ENCODE measurements at regions not wholly inside any gene's neighbourhood (a gene's known extent, or its start where the extent isn't known, plus 50 kb on each side); places are given as distances from the start of the nearest gene placed in this dataset.

DNA sequence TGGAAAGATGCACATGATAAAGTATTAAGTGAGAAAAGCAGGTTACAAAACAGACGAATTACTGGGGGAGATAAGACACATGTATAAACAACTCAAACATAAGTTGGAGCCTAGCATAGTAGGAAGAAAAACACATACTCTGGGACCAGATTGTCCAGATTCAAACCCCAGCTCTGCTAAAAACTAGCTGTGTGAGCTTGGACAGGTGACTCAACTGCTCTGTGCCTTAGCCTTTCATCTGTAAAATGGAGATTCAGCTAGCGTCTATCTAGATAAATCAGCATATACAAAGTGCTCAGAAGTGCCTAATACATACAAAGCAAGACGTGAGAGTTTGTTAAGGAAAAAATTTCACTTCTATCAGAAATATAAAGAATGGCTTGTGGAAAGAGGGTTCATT is 254.0 kb upstream of the POU3F1 start:
- Histone ChIP-seq H3K36me3 (ENCODE audit: control insufficient read depth in 1 of 2, insufficient read depth in 2 of 2, low read length in 2 of 2) (no peaks in the 10 kb centered on the region), H3K4me2 (ENCODE audit: low read length) (no peak overlapping the region), H3K27me3 (ENCODE audit: insufficient read depth, low read length) (no peaks in the 10 kb centered on the region), H2BK120ac (ENCODE audit: insufficient read depth, low read length, poor library complexity) (no peak overlapping the region), H2AFZ (ENCODE audit: insufficient read depth, low read length, poor library complexity) (no peak overlapping the region), H3K23ac (ENCODE audit: low read length) (no peak overlapping the region), H3K79me1 (ENCODE audit: low read length) (no peaks in the 10 kb centered on the region), H3K79me2 (ENCODE audit: control insufficient read depth, insufficient read depth, low read length, poor library complexity) (no peaks in the 10 kb centered on the region), H3K14ac (ENCODE audit: low read length) (no peak overlapping the region), H2AK5ac (ENCODE audit: low read length) (no peak overlapping the region), H3K4ac (ENCODE audit: low read depth, low read length) (no peak overlapping the region), H2BK12ac (ENCODE audit: low read length) (no peak overlapping the region), H4K91ac (ENCODE audit: low read depth, low read length) (no peak overlapping the region), H3K4me1 (ENCODE audit: control insufficient read depth in 1 of 2, insufficient read depth in 2 of 2, low read length in 2 of 2) (no peaks in the 10 kb centered on the region), H4K8ac (ENCODE audit: low read depth, low read length) (no peak overlapping the region), H3K9me3 (ENCODE audit: insufficient read depth, low read depth, low read length) (no peaks in the 10 kb centered on the region), H3K18ac (ENCODE audit: low read length) (no peak overlapping the region), H2BK5ac (ENCODE audit: low read depth, low read length, poor library complexity) (no peak overlapping the region), H3K9ac (ENCODE audit: low read length) (no peak overlapping the region), H4K12ac (ENCODE audit: low read depth, low read length) (no peak overlapping the region), H3K4me3 (ENCODE audit: low read depth, low read length) (no peak overlapping the region), H3K27ac (ENCODE audit: low read depth, low read length) (no peak overlapping the region)
- no peak for DNase-seq
- WGBS (ENCODE audit: extremely low coverage, insufficient coverage, insufficient read length), result no CpG with 5 or more reads among the region's 3 CpGs

DNA sequence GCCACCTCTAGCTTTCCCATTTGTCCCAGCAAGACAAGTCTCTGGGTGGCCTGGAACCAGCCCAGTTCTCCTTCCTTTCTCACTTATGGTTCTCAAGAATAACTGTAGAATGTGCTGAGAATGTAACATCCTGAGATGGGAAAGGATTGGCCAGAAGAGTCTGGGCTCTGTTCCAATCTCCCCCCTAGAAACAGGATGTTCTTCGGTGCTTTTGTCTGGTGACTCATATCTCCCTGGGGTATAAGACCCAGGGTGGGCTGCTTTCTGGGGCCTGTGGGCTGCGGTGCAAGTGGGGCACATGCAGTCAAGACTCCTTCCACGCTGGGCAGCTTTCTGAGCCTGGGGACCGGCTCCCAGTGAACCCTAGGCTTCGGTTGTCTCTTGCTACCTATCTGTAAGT is 251.2 kb upstream of the POU3F1 start:
- Histone ChIP-seq H3K4me2 (ENCODE audit: low read length) (no peak overlapping the region), H3K9me3 (ENCODE audit: insufficient read depth, low read depth, low read length) (peaks cover under 1% of the 10 kb centered on the region)

DNA sequence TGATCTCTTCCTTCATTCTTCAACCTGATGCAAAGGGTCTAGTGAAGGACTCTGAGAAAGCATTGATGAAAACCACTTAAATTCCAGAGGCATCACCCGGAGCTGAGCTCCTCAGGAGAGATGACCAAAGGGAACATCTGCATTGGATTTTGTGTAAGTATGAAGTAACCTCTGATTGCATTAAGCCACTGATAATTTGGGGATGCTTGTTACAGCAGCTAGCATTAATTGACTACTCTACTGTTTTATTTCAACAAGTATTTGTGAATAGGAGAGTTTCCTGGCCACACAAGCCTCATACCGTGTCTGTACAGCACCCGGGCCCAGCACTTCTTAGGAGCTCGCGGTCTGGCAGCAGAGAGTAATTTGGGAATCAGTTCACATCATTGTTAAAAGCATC is 250.7 kb upstream of the POU3F1 start:
- H2BK5ac ChIP-seq (ENCODE audit: low read depth, low read length, poor library complexity), result no peak overlapping the region
- H2BK120ac ChIP-seq (ENCODE audit: insufficient read depth, low read length, poor library complexity), result no peak overlapping the region
- H3K4me3 ChIP-seq (ENCODE audit: low read depth, low read length), result no peak overlapping the region
- no peak overlapping the region for H4K12ac ChIP-seq (ENCODE audit: low read depth, low read length)
- no peak overlapping the region for H3K23ac ChIP-seq (ENCODE audit: low read length)
- H2AFZ ChIP-seq (ENCODE audit: insufficient read depth, low read length, poor library complexity), result no peak overlapping the region
- no peaks in the 10 kb centered on the region for H3K36me3 ChIP-seq (ENCODE audit: control insufficient read depth in 1 of 2, insufficient read depth in 2 of 2, low read length in 2 of 2)
- no peak overlapping the region for H3K14ac ChIP-seq (ENCODE audit: low read length)
- no peak overlapping the region for H3K18ac ChIP-seq (ENCODE audit: low read length)
- H3K9ac ChIP-seq (ENCODE audit: low read length), result no peak overlapping the region
- no CpG with 5 or more reads among the region's 5 CpGs for WGBS (ENCODE audit: extremely low coverage, insufficient coverage, insufficient read length)
- no peak overlapping the region for H3K4me2 ChIP-seq (ENCODE audit: low read length)
- DNase-seq, result no peak
- H3K9me3 ChIP-seq (ENCODE audit: insufficient read depth, low read depth, low read length), result peaks cover 3% of the 10 kb centered on the region
- H3K4me1 ChIP-seq (ENCODE audit: control insufficient read depth in 1 of 2, insufficient read depth in 2 of 2, low read length in 2 of 2), result no peaks in the 10 kb centered on the region
- no peaks in the 10 kb centered on the region for H3K79me2 ChIP-seq (ENCODE audit: control insufficient read depth, insufficient read depth, low read length, poor library complexity)
- no peak overlapping the region for H2AK5ac ChIP-seq (ENCODE audit: low read length)
- no peak overlapping the region for H3K4ac ChIP-seq (ENCODE audit: low read depth, low read length)
- H3K27ac ChIP-seq (ENCODE audit: low read depth, low read length), result no peak overlapping the region
- H4K8ac ChIP-seq (ENCODE audit: low read depth, low read length), result no peak overlapping the region
- no peak overlapping the region for H2BK12ac ChIP-seq (ENCODE audit: low read length)
- H4K91ac ChIP-seq (ENCODE audit: low read depth, low read length), result no peak overlapping the region
- no peaks in the 10 kb centered on the region for H3K79me1 ChIP-seq (ENCODE audit: low read length)
- no peaks in the 10 kb centered on the region for H3K27me3 ChIP-seq (ENCODE audit: insufficient read depth, low read length)

More for the DNA sequence above, 251.2 kb upstream of the POU3F1 start:
- Histone ChIP-seq H3K4me1 (ENCODE audit: control insufficient read depth in 1 of 2, insufficient read depth in 2 of 2, low read length in 2 of 2) (no peaks in the 10 kb centered on the region), H3K14ac (ENCODE audit: low read length) (no peak overlapping the region), H3K79me1 (ENCODE audit: low read length) (no peaks in the 10 kb centered on the region), H3K4me3 (ENCODE audit: low read depth, low read length) (no peak overlapping the region), H3K79me2 (ENCODE audit: control insufficient read depth, insufficient read depth, low read length, poor library complexity) (no peaks in the 10 kb centered on the region), H4K91ac (ENCODE audit: low read depth, low read length) (no peak overlapping the region), H3K9ac (ENCODE audit: low read length) (no peak overlapping the region), H2AK5ac (ENCODE audit: low read length) (no peak overlapping the region), H3K27me3 (ENCODE audit: insufficient read depth, low read length) (no peaks in the 10 kb centered on the region), H4K12ac (ENCODE audit: low read depth, low read length) (no peak overlapping the region), H2BK5ac (ENCODE audit: low read depth, low read length, poor library complexity) (no peak overlapping the region), H2BK12ac (ENCODE audit: low read length) (no peak overlapping the region), H3K36me3 (ENCODE audit: control insufficient read depth in 1 of 2, insufficient read depth in 2 of 2, low read length in 2 of 2) (no peaks in the 10 kb centered on the region), H3K4ac (ENCODE audit: low read depth, low read length) (no peak overlapping the region), H3K18ac (ENCODE audit: low read length) (no peak overlapping the region), H2AFZ (ENCODE audit: insufficient read depth, low read length, poor library complexity) (no peak overlapping the region), H4K8ac (ENCODE audit: low read depth, low read length) (no peak overlapping the region), H3K27ac (ENCODE audit: low read depth, low read length) (no peak overlapping the region), H3K23ac (ENCODE audit: low read length) (no peak overlapping the region), H2BK120ac (ENCODE audit: insufficient read depth, low read length, poor library complexity) (no peak overlapping the region)
- DNase-seq, result no peak
- WGBS (ENCODE audit: extremely low coverage, insufficient coverage, insufficient read length), result no CpG with 5 or more reads among the region's 5 CpGs

DNA sequence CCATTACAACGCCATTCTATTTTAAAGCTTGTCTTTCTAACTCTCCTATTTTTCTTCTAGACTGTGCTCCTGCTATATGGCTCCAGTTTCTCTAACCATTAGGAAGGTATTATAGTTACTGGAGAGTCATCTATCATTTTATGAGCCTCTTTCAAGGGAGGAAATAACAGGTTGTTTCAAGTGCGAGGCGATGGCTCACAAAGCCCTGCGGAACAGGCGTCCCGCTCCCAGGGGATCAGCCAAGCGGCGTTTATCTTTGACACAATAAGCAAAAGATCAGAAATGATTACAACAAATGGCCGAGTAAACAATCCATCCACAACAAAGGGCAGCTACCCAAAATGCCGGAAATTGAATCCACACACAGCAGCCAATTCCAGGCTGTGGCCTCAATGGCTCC is 249.5 kb upstream of the POU3F1 start:
- Histone ChIP-seq H3K79me1 (ENCODE audit: low read length) (no peaks in the 10 kb centered on the region), H3K36me3 (ENCODE audit: control insufficient read depth in 1 of 2, insufficient read depth in 2 of 2, low read length in 2 of 2) (no peaks in the 10 kb centered on the region), H3K14ac (ENCODE audit: low read length) (no peak overlapping the region), H2BK120ac (ENCODE audit: insufficient read depth, low read length, poor library complexity) (no peak overlapping the region), H3K79me2 (ENCODE audit: control insufficient read depth, insufficient read depth, low read length, poor library complexity) (no peaks in the 10 kb centered on the region), H3K18ac (ENCODE audit: low read length) (no peak overlapping the region), H2AFZ (ENCODE audit: insufficient read depth, low read length, poor library complexity) (no peak overlapping the region), H4K12ac (ENCODE audit: low read depth, low read length) (no peak overlapping the region), H3K4me1 (ENCODE audit: control insufficient read depth in 1 of 2, insufficient read depth in 2 of 2, low read length in 2 of 2) (no peaks in the 10 kb centered on the region), H3K4me2 (ENCODE audit: low read length) (no peak overlapping the region), H3K4me3 (ENCODE audit: low read depth, low read length) (no peak overlapping the region), H2BK5ac (ENCODE audit: low read depth, low read length, poor library complexity) (no peak overlapping the region), H4K8ac (ENCODE audit: low read depth, low read length) (no peak overlapping the region), H3K27me3 (ENCODE audit: insufficient read depth, low read length) (no peaks in the 10 kb centered on the region), H2AK5ac (ENCODE audit: low read length) (no peak overlapping the region), H3K9ac (ENCODE audit: low read length) (no peak overlapping the region), H3K27ac (ENCODE audit: low read depth, low read length) (no peak overlapping the region), H3K4ac (ENCODE audit: low read depth, low read length) (no peak overlapping the region), H4K91ac (ENCODE audit: low read depth, low read length) (no peak overlapping the region), H2BK12ac (ENCODE audit: low read length) (no peak overlapping the region), H3K9me3 (ENCODE audit: insufficient read depth, low read depth, low read length) (peaks cover 3% of the 10 kb centered on the region), H3K23ac (ENCODE audit: low read length) (no peak overlapping the region)
- DNase-seq, result no peak
- WGBS (ENCODE audit: extremely low coverage, insufficient coverage, insufficient read length), result no CpG with 5 or more reads among the region's 10 CpGs

Measured in trophoblast cell (in vitro differentiated cells and primary cell).